ENCODE measurements at regions not wholly inside any gene's neighbourhood (a gene's known extent, or its start where the extent isn't known, plus 50 kb on each side); places are given as distances from the start of the nearest gene placed in this dataset.
A peak's percentile ranks its signal among the peaks of the same experiment; 100 is the strongest.

DNA sequence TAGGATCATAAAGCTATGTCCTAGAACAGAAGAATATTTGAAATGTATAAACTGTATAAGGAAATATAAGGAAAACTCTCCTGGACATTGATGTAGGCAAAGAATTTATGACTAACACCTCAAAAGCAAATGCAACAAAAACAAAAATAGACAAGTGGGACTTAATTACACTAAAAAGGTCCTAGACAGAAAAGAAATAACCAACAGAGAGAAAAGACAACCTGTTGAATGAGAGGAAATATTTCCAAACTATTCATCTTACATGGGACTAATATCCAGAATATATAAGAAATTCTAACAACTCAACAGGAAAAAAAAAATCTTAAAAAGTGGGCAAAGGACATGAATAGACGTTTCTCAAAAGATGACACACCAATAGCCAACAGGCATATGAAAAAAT lies 54.4 kb upstream of the PRDX4 start (continued):
- TF ChIP-seq, protein P1, sequence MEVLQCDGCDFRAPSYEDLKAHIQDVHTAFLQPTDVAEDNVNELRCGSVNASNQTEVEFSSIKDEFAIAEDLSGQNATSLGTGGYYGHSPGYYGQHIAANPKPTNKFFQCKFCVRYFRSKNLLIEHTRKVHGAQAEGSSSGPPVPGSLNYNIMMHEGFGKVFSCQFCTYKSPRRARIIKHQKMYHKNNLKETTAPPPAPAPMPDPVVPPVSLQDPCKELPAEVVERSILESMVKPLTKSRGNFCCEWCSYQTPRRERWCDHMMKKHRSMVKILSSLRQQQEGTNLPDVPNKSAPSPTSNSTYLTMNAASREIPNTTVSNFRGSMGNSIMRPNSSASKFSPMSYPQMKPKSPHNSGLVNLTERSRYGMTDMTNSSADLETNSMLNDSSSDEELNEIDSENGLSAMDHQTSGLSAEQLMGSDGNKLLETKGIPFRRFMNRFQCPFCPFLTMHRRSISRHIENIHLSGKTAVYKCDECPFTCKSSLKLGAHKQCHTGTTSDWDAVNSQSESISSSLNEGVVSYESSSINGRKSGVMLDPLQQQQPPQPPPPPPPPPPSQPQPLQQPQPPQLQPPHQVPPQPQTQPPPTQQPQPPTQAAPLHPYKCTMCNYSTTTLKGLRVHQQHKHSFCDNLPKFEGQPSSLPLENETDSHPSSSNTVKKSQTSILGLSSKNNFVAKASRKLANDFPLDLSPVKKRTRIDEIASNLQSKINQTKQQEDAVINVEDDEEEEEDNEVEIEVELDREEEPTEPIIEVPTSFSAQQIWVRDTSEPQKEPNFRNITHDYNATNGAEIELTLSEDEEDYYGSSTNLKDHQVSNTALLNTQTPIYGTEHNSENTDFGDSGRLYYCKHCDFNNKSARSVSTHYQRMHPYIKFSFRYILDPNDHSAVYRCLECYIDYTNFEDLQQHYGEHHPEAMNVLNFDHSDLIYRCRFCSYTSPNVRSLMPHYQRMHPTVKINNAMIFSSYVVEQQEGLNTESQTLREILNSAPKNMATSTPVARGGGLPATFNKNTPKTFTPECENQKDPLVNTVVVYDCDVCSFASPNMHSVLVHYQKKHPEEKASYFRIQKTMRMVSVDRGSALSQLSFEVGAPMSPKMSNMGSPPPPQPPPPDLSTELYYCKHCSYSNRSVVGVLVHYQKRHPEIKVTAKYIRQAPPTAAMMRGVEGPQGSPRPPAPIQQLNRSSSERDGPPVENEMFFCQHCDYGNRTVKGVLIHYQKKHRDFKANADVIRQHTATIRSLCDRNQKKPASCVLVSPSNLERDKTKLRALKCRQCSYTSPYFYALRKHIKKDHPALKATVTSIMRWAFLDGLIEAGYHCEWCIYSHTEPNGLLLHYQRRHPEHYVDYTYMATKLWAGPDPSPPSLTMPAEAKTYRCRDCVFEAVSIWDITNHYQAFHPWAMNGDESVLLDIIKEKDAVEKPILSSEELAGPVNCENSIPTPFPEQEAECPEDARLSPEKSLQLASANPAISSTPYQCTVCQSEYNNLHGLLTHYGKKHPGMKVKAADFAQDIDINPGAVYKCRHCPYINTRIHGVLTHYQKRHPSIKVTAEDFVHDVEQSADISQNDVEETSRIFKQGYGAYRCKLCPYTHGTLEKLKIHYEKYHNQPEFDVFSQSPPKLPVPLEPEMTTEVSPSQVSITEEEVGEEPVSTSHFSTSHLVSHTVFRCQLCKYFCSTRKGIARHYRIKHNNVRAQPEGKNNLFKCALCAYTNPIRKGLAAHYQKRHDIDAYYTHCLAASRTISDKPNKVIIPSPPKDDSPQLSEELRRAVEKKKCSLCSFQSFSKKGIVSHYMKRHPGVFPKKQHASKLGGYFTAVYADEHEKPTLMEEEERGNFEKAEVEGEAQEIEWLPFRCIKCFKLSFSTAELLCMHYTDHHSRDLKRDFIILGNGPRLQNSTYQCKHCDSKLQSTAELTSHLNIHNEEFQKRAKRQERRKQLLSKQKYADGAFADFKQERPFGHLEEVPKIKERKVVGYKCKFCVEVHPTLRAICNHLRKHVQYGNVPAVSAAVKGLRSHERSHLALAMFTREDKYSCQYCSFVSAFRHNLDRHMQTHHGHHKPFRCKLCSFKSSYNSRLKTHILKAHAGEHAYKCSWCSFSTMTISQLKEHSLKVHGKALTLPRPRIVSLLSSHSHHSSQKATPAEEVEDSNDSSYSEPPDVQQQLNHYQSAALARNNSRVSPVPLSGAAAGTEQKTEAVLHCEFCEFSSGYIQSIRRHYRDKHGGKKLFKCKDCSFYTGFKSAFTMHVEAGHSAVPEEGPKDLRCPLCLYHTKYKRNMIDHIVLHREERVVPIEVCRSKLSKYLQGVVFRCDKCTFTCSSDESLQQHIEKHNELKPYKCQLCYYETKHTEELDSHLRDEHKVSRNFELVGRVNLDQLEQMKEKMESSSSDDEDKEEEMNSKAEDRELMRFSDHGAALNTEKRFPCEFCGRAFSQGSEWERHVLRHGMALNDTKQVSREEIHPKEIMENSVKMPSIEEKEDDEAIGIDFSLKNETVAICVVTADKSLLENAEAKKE (CRISPR knock-in tag; IDR thresholded peaks at IDR 0.05): no peak
- TF ChIP-seq CREB1 (CRISPR knock-in tag; IDR thresholded peaks at IDR 0.05; ENCODE audit: low read depth): no peak
- no peak for TF ChIP-seq STAT1 (IDR thresholded peaks at IDR 0.05; ENCODE audit: unreplicated experiment)

DNA sequence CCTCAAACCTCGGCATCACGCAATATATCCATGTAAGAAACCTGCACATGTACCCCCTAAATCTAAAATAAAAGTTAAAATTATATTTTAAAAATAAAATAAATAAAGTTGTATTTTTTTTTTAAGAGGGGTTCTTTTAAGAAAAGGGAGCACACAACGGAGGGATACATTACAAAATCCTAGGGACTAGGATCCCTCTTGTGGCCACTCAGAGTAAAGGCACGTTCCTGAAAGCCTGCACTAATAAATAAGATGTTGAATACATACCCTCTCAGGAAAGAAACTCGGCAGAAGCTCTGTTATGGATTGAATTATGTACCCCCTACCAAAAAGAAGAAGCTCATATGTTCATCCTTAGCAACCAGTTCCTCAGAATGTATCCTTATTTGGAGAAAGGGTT lies 50.9 kb upstream of the PRDX4 start:
- H3K36me3 ChIP-seq (ENCODE audit: insufficient read depth): no peaks in the 10 kb centered on the region
- Mint-ChIP-seq H3K36me3 (ENCODE audit: low read depth) (no peaks in the 10 kb centered on the region), H3K27me3 (ENCODE audit: insufficient read depth, low read depth, poor library complexity) (peaks cover 2% of the 10 kb centered on the region), H3K4me3 (no peak overlapping the region), H3K9me3 (no peaks in the 10 kb centered on the region), H3K27ac (no peak overlapping the region), H3K4me1 (no peaks in the 10 kb centered on the region)
- ATAC-seq: no peak; the same call in 2 of the 3 replicates
- no peak overlapping the region for H3K4me2 ChIP-seq
- no peaks in the 10 kb centered on the region for H3K79me2 ChIP-seq (replicated peaks; ENCODE audit: insufficient read depth)
- no peaks in the 10 kb centered on the region for H4K20me1 ChIP-seq (replicated peaks; ENCODE audit: insufficient read depth)
- H3K9me2 ChIP-seq (ENCODE audit: insufficient read depth): no peaks in the 10 kb centered on the region
- no peak for TF ChIP-seq ZNF114 (CRISPR knock-in tag; IDR thresholded peaks at IDR 0.05)
- TF ChIP-seq, protein P2, sequence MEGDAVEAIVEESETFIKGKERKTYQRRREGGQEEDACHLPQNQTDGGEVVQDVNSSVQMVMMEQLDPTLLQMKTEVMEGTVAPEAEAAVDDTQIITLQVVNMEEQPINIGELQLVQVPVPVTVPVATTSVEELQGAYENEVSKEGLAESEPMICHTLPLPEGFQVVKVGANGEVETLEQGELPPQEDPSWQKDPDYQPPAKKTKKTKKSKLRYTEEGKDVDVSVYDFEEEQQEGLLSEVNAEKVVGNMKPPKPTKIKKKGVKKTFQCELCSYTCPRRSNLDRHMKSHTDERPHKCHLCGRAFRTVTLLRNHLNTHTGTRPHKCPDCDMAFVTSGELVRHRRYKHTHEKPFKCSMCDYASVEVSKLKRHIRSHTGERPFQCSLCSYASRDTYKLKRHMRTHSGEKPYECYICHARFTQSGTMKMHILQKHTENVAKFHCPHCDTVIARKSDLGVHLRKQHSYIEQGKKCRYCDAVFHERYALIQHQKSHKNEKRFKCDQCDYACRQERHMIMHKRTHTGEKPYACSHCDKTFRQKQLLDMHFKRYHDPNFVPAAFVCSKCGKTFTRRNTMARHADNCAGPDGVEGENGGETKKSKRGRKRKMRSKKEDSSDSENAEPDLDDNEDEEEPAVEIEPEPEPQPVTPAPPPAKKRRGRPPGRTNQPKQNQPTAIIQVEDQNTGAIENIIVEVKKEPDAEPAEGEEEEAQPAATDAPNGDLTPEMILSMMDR (conservative IDR thresholded peaks at IDR 0.05; ENCODE audit: low read depth in 2 of 2): peak; percentile 44 to 50; a peak in 3 of 4 replicates
- no peaks in the 10 kb centered on the region for H3F3A ChIP-seq (replicated peaks; ENCODE audit: low read depth)
- H3K4me1 ChIP-seq (ENCODE audit: insufficient read depth): no peaks in the 10 kb centered on the region
- no peak overlapping the region for H2AFZ ChIP-seq
- H3K4me3 ChIP-seq: no peak overlapping the region
- no peaks in the 10 kb centered on the region for H3K27me3 ChIP-seq (ENCODE audit: insufficient read depth)
- H3K27ac ChIP-seq (ENCODE audit: low read depth): no peak overlapping the region
- peak; percentile 44 for DNase-seq (ENCODE audit: low spot score)
